Panc1 (cell line): ENCODE measurements at regions not wholly inside any gene's neighbourhood (a gene's known extent, or its start where the extent isn't known, plus 50 kb on each side); places are given as distances from the start of the nearest gene placed in this dataset.
"Not testable (repeated sequence)": the region's sequence is repeated elsewhere in the genome, so short reads cannot be mapped to it uniquely, and the experiment has no call there.

Experiments used
- ATAC-seq: fragments of 200-7000 bp; cut with Tn5 transposase; 2 replicates; pipeline ENCODE4 v1.9.1; 2020; ENCODE audit warnings: mild to moderate bottlenecking, moderate library complexity
- BruUV-seq: library from RNA; stranded (reverse); fragments of 400-500 nt; replicated peaks from 2 replicates; lab custom pipeline; 2021; lab: Mats Ljungman, UMichigan
- CTCF ChIA-PET: fragments of 300-600 bp; sonication (Branson Sonifier 250); formaldehyde crosslinking; loops from one replicate; lab custom pipeline; 2022; ENCODE audit warnings: antibody characterized with exemption; lab: Charles Lee
- POLR2A ChIA-PET: fragments of 300-600 bp; sonication (Branson Sonifier 250); formaldehyde crosslinking; loops from one replicate; lab custom pipeline; 2022; ENCODE audit warnings: antibody characterized with exemption; lab: Charles Lee
- DNase-seq: peaks from one replicate; pipeline ENCODE4 v3.0.0-alpha.2; 2010; ENCODE audit warnings: low read depth, low spot score
- H3K27ac ChIP-seq: 2 replicates; pipeline ENCODE4 v1.5.1; 2011; ENCODE audit warnings: mild to moderate bottlenecking, low read length, inconsistent platforms
- H3K27me3 ChIP-seq: fragments of 200-500 bp; sonication (Bioruptor generic); 2 replicates; pipeline ENCODE4 v1.6.0; 2014; ENCODE audit warnings: low read length, inconsistent platforms; ENCODE audit not compliant: control insufficient read depth, insufficient read depth
- H3K36me3 ChIP-seq: fragments of 200-500 bp; sonication (Bioruptor generic); 2 replicates; pipeline ENCODE4 v1.5.1; 2014; ENCODE audit warnings: inconsistent platforms, mild to moderate bottlenecking, low read length, moderate library complexity; ENCODE audit not compliant: control insufficient read depth, insufficient read depth
- H3K4me1 ChIP-seq: 2 replicates; pipeline ENCODE4 v1.5.1; 2011; ENCODE audit warnings: inconsistent platforms, mild to moderate bottlenecking, low read length, moderate library complexity; ENCODE audit not compliant: control insufficient read depth, insufficient read depth
- H3K4me3 ChIP-seq, 2 experiments: 2 replicates each; pipeline ENCODE4 v1.5.1; 2011 to 2012; ENCODE audit warnings: low read depth in 2 of 2, low read length in 2 of 2, mild to moderate bottlenecking in 2 of 2, inconsistent platforms in 1 of 2, moderate library complexity in 1 of 2
- H3K9me3 ChIP-seq: fragments of 200-500 bp; sonication (Bioruptor generic); 2 replicates; pipeline ENCODE4 v1.5.1; 2014; ENCODE audit warnings: low read depth, mild to moderate bottlenecking, inconsistent platforms, low read length, moderate library complexity; ENCODE audit not compliant: control insufficient read depth, insufficient read depth
- POLR2AphosphoS5 ChIP-seq: IDR thresholded peaks from 2 replicates; pipeline ENCODE4 v1.6.1; 2012; ENCODE audit warnings: mild to moderate bottlenecking, low read depth, low read length, moderate library complexity
- SIN3A ChIP-seq: IDR thresholded peaks from 2 replicates; pipeline ENCODE4 v1.6.1; 2012; ENCODE audit warnings: low read depth, mild to moderate bottlenecking, low read length, moderate library complexity, borderline replicate concordance; ENCODE audit not compliant: insufficient read depth
- TCF7L2 ChIP-seq: IDR thresholded peaks from 2 replicates; pipeline ENCODE4 v1.6.1; 2011; ENCODE audit warnings: mild to moderate bottlenecking, low read depth, low read length, inconsistent platforms
- in situ Hi-C: cut with HindIII; loops from 2 replicates; pipeline ENCODE4 v1.10.0; 2016; ENCODE audit warnings: low sequenced_read_pairs, low pct_unique_long_range_greater_than_20kb
- intact Hi-C: fragments of 100-400 bp; cut with micrococcal nuclease; formaldehyde crosslinking; loops from one replicate; pipeline ENCODE4 v1.10.0; 2022; ENCODE audit not compliant: unreplicated experiment
- TF ChIP-seq, protein P1 (sequence below): fragments of 450-650 bp; IDR thresholded peaks from 2 replicates; pipeline ENCODE4 v1.5.1; 2017; ENCODE audit warnings: mild to moderate bottlenecking
- TF ChIP-seq, protein P2 (sequence below), 2 experiments: IDR thresholded peaks; 2 replicates each; pipeline ENCODE4 v1.6.1; 2011 to 2012; ENCODE audit warnings: low read depth in 2 of 2, control low read depth in 1 of 2, low read length in 1 of 2, mild to moderate bottlenecking in 1 of 2, moderate library complexity in 1 of 2; ENCODE audit not compliant: insufficient read depth in 1 of 2

DNA sequence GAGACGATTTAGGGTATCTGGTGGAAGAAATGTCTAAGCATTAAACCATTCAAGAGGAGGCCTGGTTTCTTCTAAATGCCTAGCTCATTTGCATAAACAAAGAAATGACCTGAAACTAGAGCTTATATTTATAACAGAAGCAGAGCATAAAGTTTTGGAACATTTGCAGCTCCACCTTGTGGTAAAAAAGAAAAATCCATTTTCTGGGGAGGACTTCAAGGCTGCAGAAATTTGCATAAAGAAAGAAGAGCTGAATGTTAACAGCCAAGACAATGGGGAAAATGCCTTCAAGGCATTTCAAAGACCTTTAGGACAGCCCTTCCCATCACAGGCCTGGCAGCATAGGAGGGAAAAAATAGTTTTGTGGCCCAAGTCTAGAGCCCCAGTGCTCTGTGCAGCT, 362.0 kb downstream of the ZNF248 start:
- Histone ChIP-seq H3K4me3 (no peak overlapping the region), H3K27me3 (no peaks in the 10 kb centered on the region), H3K36me3 (no peaks in the 10 kb centered on the region), H3K4me1 (no peaks in the 10 kb centered on the region), H3K9me3 (no peaks in the 10 kb centered on the region), H3K27ac (no peak overlapping the region)
- ATAC-seq = no peak
- in situ Hi-C loops = no loop called here
- intact Hi-C loops = no loop called here
- no peak for DNase-seq
- BruUV-seq = no TSS peak
- CTCF ChIA-PET = no interaction called here
- no peak for TF ChIP-seq TCF7L2
- TF ChIP-seq SIN3A = no peak
- TF ChIP-seq, protein P1, sequence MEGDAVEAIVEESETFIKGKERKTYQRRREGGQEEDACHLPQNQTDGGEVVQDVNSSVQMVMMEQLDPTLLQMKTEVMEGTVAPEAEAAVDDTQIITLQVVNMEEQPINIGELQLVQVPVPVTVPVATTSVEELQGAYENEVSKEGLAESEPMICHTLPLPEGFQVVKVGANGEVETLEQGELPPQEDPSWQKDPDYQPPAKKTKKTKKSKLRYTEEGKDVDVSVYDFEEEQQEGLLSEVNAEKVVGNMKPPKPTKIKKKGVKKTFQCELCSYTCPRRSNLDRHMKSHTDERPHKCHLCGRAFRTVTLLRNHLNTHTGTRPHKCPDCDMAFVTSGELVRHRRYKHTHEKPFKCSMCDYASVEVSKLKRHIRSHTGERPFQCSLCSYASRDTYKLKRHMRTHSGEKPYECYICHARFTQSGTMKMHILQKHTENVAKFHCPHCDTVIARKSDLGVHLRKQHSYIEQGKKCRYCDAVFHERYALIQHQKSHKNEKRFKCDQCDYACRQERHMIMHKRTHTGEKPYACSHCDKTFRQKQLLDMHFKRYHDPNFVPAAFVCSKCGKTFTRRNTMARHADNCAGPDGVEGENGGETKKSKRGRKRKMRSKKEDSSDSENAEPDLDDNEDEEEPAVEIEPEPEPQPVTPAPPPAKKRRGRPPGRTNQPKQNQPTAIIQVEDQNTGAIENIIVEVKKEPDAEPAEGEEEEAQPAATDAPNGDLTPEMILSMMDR = peak; percentile 45; the same call in 1 of the 2 replicates
- POLR2A ChIA-PET = no interaction called here

DNA sequence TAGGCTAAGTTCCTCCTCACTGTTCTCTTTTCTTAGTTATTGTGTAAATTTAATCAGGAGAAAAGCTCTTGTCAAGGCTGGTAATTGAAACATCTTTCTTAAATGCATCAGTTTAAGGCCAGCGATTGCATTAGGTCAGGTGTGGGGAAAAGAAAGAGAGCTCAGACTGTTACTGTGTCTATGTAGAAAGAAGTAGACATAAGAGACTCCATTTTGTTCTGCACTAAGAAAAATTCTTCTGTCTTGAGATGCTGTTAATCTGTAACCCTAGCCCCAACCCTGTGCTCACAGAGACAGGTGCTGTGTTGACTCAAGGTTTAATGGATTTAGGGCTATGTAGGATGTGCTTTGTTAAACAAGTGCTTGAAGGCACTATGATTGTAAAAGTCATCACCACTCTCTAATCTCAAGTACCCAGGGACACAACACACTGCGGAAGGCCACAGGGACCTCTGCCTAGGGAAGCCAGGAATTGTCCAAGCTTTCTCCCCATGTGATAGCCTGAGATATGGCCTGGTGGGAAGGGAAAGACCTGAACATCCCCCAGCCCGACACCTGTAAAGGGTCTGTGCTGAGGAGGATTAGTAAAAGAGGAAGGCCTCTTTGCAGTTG, 364.1 kb downstream of the ZNF248 start:
- CTCF ChIA-PET, H3K36me3 ChIP-seq, BruUV-seq, DNase-seq, H3K27me3 ChIP-seq, intact Hi-C loops, in situ Hi-C loops, H3K9me3 ChIP-seq, ATAC-seq, POLR2A ChIA-PET, H3K27ac ChIP-seq, H3K4me1 ChIP-seq, H3K4me3 ChIP-seq: not testable (repeated sequence)

DNA sequence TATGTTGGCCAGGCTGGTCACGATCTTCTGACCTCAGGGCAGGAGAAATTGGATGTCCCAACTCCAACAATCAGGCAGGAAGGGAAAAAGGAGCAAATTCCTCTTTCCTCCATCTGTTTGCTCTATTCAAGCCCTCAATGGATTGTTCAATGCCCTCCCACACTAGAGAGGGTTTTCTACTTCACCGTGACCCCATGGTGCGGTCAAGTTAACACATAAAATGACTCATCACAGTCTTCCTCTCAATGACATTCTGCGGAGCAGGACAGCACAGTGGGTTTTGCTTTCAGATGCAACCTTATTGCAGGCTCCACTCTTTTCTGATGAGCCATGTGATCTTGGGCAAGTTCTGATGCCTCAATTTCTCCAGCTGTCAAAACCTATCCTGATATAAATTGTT, 364.9 kb downstream of the ANKRD30A start:
- Histone ChIP-seq H3K27me3 (no peaks in the 10 kb centered on the region), H3K9me3 (no peaks in the 10 kb centered on the region), H3K27ac (no peak overlapping the region), H3K36me3 (no peaks in the 10 kb centered on the region), H3K4me3 (no peak overlapping the region), H3K4me1 (no peaks in the 10 kb centered on the region)
- ChIA-PET POLR2A (no interaction called here), CTCF (no interaction called here)
- intact Hi-C loops = no loop called here
- no TSS peak for BruUV-seq
- DNase-seq (no peak), ATAC-seq (no peak)
- in situ Hi-C loops = no loop called here
- TF ChIP-seq, protein P1 = no peak
- TF ChIP-seq TCF7L2 (no peak), POLR2AphosphoS5 (no peak), SIN3A (no peak)
- TF ChIP-seq, protein P2, sequence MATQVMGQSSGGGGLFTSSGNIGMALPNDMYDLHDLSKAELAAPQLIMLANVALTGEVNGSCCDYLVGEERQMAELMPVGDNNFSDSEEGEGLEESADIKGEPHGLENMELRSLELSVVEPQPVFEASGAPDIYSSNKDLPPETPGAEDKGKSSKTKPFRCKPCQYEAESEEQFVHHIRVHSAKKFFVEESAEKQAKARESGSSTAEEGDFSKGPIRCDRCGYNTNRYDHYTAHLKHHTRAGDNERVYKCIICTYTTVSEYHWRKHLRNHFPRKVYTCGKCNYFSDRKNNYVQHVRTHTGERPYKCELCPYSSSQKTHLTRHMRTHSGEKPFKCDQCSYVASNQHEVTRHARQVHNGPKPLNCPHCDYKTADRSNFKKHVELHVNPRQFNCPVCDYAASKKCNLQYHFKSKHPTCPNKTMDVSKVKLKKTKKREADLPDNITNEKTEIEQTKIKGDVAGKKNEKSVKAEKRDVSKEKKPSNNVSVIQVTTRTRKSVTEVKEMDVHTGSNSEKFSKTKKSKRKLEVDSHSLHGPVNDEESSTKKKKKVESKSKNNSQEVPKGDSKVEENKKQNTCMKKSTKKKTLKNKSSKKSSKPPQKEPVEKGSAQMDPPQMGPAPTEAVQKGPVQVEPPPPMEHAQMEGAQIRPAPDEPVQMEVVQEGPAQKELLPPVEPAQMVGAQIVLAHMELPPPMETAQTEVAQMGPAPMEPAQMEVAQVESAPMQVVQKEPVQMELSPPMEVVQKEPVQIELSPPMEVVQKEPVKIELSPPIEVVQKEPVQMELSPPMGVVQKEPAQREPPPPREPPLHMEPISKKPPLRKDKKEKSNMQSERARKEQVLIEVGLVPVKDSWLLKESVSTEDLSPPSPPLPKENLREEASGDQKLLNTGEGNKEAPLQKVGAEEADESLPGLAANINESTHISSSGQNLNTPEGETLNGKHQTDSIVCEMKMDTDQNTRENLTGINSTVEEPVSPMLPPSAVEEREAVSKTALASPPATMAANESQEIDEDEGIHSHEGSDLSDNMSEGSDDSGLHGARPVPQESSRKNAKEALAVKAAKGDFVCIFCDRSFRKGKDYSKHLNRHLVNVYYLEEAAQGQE (IDR thresholded peaks at IDR 0.05; ENCODE audit: insufficient read depth in 1 of 2, low read depth in 2 of 2, low read length in 1 of 2) = no peak
